GM23338 (cell line): ENCODE measurements at regions not wholly inside any gene's neighbourhood (a gene's known extent, or its start where the extent isn't known, plus 50 kb on each side); places are given as distances from the start of the nearest gene placed in this dataset.

ENCODE experiments used
- CTCF ChIP-seq, 2 experiments: fragments of 200-600 bp in 1 of 2; sonication (generic) in 1 of 2; conservative IDR thresholded peaks; 2 replicates each; pipeline versions ENCODE4 v1.5.1 to v1.6.1; 2016 to 2017; ENCODE audit warnings: antibody characterized with exemption in 2 of 2, low read depth in 2 of 2, mild to moderate bottlenecking in 2 of 2, moderate library complexity in 1 of 2
- ETS1 ChIP-seq: IDR thresholded peaks from 2 replicates; pipeline ENCODE4 v1.6.1; 2016; ENCODE audit warnings: antibody characterized with exemption
- EZH2 ChIP-seq: fragments of 200-600 bp; sonication (generic); IDR thresholded peaks from one replicate; pipeline ENCODE4 v1.8.0; 2017; ENCODE audit warnings: antibody characterized with exemption, mild to moderate bottlenecking, low read depth; ENCODE audit not compliant: unreplicated experiment
- EZH2phosphoT487 ChIP-seq: fragments of 200-600 bp; sonication (generic); IDR thresholded peaks from one replicate; pipeline ENCODE4 v1.8.1; 2018; ENCODE audit warnings: antibody characterized with exemption; ENCODE audit not compliant: unreplicated experiment
- POLR2AphosphoS5 ChIP-seq: IDR thresholded peaks from 2 replicates; pipeline ENCODE4 v1.6.1; 2016; ENCODE audit warnings: antibody characterized with exemption, low read depth

GRCh38 chr2:221312634-221313033 lies 259.5 kb downstream of the EPHA4 start:
- TF ChIP-seq CTCF (conservative IDR thresholded peaks at IDR 0.05; ENCODE audit: low read depth in 2 of 2), result no peak
- no peak for TF ChIP-seq ETS1
- TF ChIP-seq EZH2phosphoT487, result no peak
- no peak for TF ChIP-seq EZH2
- TF ChIP-seq POLR2AphosphoS5, result no peak
